ENCODE measurements at regions not wholly inside any gene's neighbourhood (a gene's known extent, or its start where the extent isn't known, plus 50 kb on each side); places are given as distances from the start of the nearest gene placed in this dataset.

DNA sequence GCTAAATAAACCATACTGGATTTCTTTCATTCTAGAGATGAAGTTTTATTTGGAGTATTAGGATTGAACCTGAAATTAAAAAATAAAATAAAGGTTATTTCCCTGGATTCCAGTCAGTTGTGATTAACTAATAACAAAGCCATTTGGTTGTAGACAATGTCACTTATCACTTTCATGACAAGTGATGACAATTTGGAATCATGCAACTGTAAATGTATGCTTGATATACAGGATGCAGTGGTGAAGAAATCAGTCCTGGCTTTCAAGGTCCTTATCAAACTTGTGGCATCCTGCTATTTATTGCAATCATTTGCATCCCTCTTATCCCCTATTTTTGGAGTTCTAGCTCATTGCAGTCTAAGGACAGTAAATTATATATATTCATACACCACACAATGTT is 425.2 kb downstream of the CHL1 start:
- H3K27me3 ChIP-seq (ENCODE audit: control insufficient read depth in 1 of 2, insufficient read depth in 2 of 2, low read length in 2 of 2), result no peaks in the 10 kb centered on the region
- TF ChIP-seq ZNF225 (CRISPR knock-in tag; IDR thresholded peaks at IDR 0.05), result no peak
- TF ChIP-seq ZNF83 (CRISPR knock-in tag; IDR thresholded peaks at IDR 0.05; ENCODE audit: borderline replicate concordance), result no peak
- TF ChIP-seq TGIF2 (CRISPR knock-in tag; IDR thresholded peaks at IDR 0.05), result no peak
- no peak for TF ChIP-seq ZNF703 (CRISPR knock-in tag; IDR thresholded peaks at IDR 0.05; ENCODE audit: borderline replicate concordance)
- no peak for TF ChIP-seq CHCHD3 (CRISPR knock-in tag; IDR thresholded peaks at IDR 0.05)
- TF ChIP-seq SETDB1 (CRISPR knock-in tag; IDR thresholded peaks at IDR 0.05; ENCODE audit: borderline replicate concordance), result no peak
- TF ChIP-seq MEF2D (CRISPR knock-in tag; IDR thresholded peaks at IDR 0.05), result no peak
- no peak for TF ChIP-seq ATF6 (CRISPR knock-in tag; conservative IDR thresholded peaks at IDR 0.05)
- no peak for TF ChIP-seq NFATC3 (CRISPR knock-in tag; IDR thresholded peaks at IDR 0.05)
- no peak for TF ChIP-seq MEIS1 (CRISPR knock-in tag; IDR thresholded peaks at IDR 0.05; ENCODE audit: borderline replicate concordance)
- no peak for TF ChIP-seq ZNF230 (CRISPR knock-in tag; IDR thresholded peaks at IDR 0.05)
- no peak for TF ChIP-seq U2AF1 (optimal IDR thresholded peaks at IDR 0.05; ENCODE audit: low read depth, low read length)
- no peak for TF ChIP-seq STAT6 (CRISPR knock-in tag; IDR thresholded peaks at IDR 0.05; ENCODE audit: borderline replicate concordance)
- CTCF ChIA-PET (ENCODE audit: low intra/inter-chr PET ratio, low total read pairs), result no interaction called here
- POLR2A ChIA-PET, result no interaction called here
- H2AFZ ChIP-seq (ENCODE audit: low read length), result no peak overlapping the region
- H3K27ac ChIP-seq (ENCODE audit: extremely low read length, insufficient read depth, low read length), result no peak overlapping the region
- no peak for FAIRE-seq
- no peak for ATAC-seq
- no peaks in the 10 kb centered on the region for H3K36me3 ChIP-seq (replicated peaks in 1 of 2; ENCODE audit: control insufficient read depth in 1 of 2, insufficient read depth in 2 of 2, low read length in 2 of 2)
- no peak overlapping the region for H3K9ac ChIP-seq (ENCODE audit: insufficient read depth, low read depth, low read length)
- peaks cover 55% of the 10 kb centered on the region for H3K9me3 ChIP-seq (ENCODE audit: low read length)
- DNase-seq (ENCODE audit: low spot score), result no peak
- in situ Hi-C loops (cut with HindIII; ENCODE audit: extremely low pct_ligation_motif_present, low pct_unique_long_range_greater_than_20kb) (no loop called here), intact Hi-C loops (cut with micrococcal nuclease; ENCODE audit: unreplicated experiment) (no loop called here)
- no peak overlapping the region for H3K4me2 ChIP-seq (ENCODE audit: low read depth, low read length)
- no peak overlapping the region for H3K4me3 ChIP-seq (replicated peaks in 1 of 3; ENCODE audit: insufficient read depth in 1 of 3, low read depth in 2 of 3, low read length in 3 of 3)
- no peaks in the 10 kb centered on the region for H3K4me1 ChIP-seq (ENCODE audit: insufficient read depth, low read length)
- no peaks in the 10 kb centered on the region for H3K79me2 ChIP-seq (ENCODE audit: insufficient read depth, low read length)
- no peaks in the 10 kb centered on the region for H4K20me1 ChIP-seq (ENCODE audit: insufficient read depth, low read length)
- no TSS peak for BruUV-seq (replicated peaks)

All from HepG2 (cell line).